ENCODE measurements at regions not wholly inside any gene's neighbourhood (a gene's known extent, or its start where the extent isn't known, plus 50 kb on each side); places are given as distances from the start of the nearest gene placed in this dataset.

DNA sequence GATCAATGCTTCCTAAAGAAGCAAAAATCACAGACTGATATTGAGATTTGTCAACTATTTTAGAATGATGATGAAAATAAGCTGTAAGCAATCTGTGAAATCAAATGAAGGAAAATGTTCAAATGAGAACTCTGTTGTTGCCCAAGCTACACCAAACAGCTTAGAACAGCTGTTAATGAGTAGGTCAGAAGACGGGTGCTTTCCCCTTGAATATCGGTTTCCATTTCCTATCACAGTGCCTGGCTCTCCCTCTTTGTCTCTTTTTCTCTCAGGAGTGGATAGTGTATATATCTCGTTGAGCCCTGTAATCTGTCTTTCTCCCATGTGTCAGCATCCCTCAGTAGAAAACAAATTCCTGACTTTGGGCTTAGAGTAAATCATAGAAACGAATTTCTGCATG is 1592.9 kb upstream of the TENM3 start:
- TF ChIP-seq FIP1L1 (IDR thresholded peaks at IDR 0.05; ENCODE audit: borderline replicate concordance, insufficient read depth, low read depth, low read length) (no peak), SRSF9 (IDR thresholded peaks at IDR 0.05; ENCODE audit: borderline replicate concordance, insufficient read depth, low read depth, low read length, poor library complexity, severe bottlenecking) (no peak), ZBTB37 (CRISPR knock-in tag; IDR thresholded peaks at IDR 0.05) (no peak), POLR2AphosphoS5 (IDR thresholded peaks at IDR 0.05; ENCODE audit: low read depth, low read length) (no peak), KDM1A (CRISPR knock-in tag; IDR thresholded peaks at IDR 0.05) (no peak), ZNF646 (CRISPR knock-in tag; IDR thresholded peaks at IDR 0.05) (no peak), IRX3 (CRISPR knock-in tag; IDR thresholded peaks at IDR 0.05; ENCODE audit: borderline replicate concordance, low read depth) (no peak), CC2D1A (CRISPR knock-in tag; IDR thresholded peaks at IDR 0.05) (no peak)

Measured in HepG2 (cell line).